ENCODE measurements at regions not wholly inside any gene's neighbourhood (a gene's known extent, or its start where the extent isn't known, plus 50 kb on each side); places are given as distances from the start of the nearest gene placed in this dataset.

DNA sequence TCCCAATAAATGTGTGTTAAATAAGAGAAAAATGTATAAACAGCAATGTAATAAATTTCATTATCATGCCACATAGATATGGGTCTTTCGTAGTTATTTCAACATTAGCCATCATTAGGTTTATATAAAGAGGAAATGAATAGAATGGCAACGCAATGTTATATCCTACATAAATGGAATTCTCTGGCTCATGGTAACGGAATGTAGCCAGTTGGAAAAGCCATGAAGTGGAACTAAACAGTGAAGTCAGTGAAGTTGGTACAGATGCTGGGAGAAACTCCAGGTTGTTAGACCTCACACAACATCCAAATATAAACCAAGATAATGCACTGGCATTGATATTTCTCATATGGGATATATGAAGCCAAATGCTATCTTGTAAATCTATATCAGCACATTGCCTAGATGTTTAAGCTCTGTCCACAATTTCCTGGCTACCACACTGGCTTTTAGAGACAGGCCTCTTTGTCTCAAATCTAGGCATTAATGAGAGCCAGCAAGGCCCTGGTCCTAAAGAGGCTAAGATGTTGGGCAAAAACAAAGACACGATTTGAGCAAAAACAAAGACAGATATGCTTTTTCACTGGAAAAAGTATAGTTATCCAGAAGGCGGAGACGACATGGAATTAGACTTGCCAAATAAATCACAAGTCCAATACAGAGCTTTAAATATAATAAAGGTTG lies 861.0 kb downstream of the RPS29 start:
- Histone ChIP-seq H3K27ac (no peak overlapping the region), H3K36me3 (no peaks in the 10 kb centered on the region), H3K27me3 (no peaks in the 10 kb centered on the region), H3K4me1 (no peaks in the 10 kb centered on the region), H3K9me3 (no peaks in the 10 kb centered on the region), H3K4me3 (no peak overlapping the region)
- TF ChIP-seq, protein P1, sequence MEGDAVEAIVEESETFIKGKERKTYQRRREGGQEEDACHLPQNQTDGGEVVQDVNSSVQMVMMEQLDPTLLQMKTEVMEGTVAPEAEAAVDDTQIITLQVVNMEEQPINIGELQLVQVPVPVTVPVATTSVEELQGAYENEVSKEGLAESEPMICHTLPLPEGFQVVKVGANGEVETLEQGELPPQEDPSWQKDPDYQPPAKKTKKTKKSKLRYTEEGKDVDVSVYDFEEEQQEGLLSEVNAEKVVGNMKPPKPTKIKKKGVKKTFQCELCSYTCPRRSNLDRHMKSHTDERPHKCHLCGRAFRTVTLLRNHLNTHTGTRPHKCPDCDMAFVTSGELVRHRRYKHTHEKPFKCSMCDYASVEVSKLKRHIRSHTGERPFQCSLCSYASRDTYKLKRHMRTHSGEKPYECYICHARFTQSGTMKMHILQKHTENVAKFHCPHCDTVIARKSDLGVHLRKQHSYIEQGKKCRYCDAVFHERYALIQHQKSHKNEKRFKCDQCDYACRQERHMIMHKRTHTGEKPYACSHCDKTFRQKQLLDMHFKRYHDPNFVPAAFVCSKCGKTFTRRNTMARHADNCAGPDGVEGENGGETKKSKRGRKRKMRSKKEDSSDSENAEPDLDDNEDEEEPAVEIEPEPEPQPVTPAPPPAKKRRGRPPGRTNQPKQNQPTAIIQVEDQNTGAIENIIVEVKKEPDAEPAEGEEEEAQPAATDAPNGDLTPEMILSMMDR (IDR thresholded peaks at IDR 0.05 in 4 of 5, conservative IDR thresholded peaks at IDR 0.05 in 1 of 5), result no peak
- no peak for TF ChIP-seq POLR2A (IDR thresholded peaks at IDR 0.05)
- DNase-seq (no peak), ATAC-seq (no peak)
- intact Hi-C loops (cut with DNase I; ENCODE audit: low total_unique reads), result no loop called here
- in situ Hi-C loops (cut with MboI; ENCODE audit: low sequenced_read_pairs in 4 of 4), result no loop called here

DNA sequence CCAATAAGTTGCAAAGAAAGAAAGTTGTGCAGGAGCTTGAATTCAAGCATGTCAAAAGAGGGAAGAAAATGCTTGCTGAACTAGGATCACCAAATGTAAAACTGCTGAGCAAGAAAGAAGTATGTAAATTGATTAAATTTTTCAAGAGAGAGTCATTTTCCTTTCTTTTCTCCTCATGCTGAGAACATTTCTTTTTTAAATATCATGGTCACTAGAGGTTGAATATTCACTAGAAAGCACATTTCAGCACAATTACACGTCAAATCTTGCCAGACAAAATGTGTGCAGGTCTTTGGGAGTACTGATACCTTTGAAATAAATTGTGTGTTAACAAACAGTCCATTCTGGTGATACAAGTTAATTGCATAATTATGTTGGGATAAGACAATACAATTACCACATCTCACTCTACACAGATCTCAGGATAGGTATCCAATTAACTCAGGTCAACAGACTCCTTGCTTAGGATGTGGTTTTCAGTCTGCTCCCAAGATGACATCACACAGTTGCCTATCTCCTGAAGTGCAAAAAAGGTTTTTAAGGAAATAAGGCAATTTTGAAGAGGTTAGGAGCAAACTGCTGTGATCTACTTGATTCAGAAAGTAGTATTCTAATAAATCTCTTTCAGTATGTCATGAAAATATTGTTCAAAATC lies 862.2 kb downstream of the RPS29 start:
- no peaks in the 10 kb centered on the region for H3K4me1 ChIP-seq
- no peaks in the 10 kb centered on the region for H3K36me3 ChIP-seq
- no peak overlapping the region for H3K4me3 ChIP-seq
- no peaks in the 10 kb centered on the region for H3K9me3 ChIP-seq
- H3K27me3 ChIP-seq, result no peaks in the 10 kb centered on the region
- DNase-seq, result no peak
- TF ChIP-seq POLR2A (IDR thresholded peaks at IDR 0.05), result no peak
- TF ChIP-seq, protein P1 (IDR thresholded peaks at IDR 0.05 in 4 of 5, conservative IDR thresholded peaks at IDR 0.05 in 1 of 5), result no peak
- intact Hi-C loops (cut with DNase I; ENCODE audit: low total_unique reads), result no loop called here
- no peak overlapping the region for H3K27ac ChIP-seq
- in situ Hi-C loops (cut with MboI; ENCODE audit: low sequenced_read_pairs in 4 of 4), result no loop called here
- no peak for ATAC-seq

DNA sequence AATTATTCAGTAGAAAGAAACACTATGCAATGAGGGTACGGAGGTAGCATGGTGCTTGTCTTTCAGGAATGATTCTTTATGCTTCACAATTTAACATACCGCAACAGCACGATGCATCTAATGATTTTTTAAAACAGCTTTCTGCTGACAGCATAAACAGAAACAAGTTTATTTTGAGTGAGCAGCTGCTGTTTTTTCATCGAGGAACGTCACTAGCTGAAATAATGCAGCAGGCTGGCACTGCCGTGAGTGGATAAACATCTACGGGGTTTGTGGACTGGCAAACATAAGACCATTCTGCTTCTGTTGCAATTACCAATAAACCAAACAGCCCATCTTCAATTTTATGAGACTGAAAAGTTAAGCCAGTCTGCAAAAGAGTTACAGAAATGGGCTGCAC lies 871.8 kb downstream of the RPS29 start:
- Histone ChIP-seq H3K4me3 (no peak overlapping the region), H3K4me1 (no peaks in the 10 kb centered on the region), H3K27me3 (no peaks in the 10 kb centered on the region), H3K36me3 (no peaks in the 10 kb centered on the region), H3K9me3 (no peaks in the 10 kb centered on the region), H3K27ac (no peak overlapping the region)
- ATAC-seq, result no peak
- intact Hi-C loops (cut with DNase I; ENCODE audit: low total_unique reads) (no loop called here), in situ Hi-C loops (cut with MboI; ENCODE audit: low sequenced_read_pairs in 4 of 4) (no loop called here)
- no peak for TF ChIP-seq POLR2A (IDR thresholded peaks at IDR 0.05)
- TF ChIP-seq, protein P1 (IDR thresholded peaks at IDR 0.05 in 4 of 5, conservative IDR thresholded peaks at IDR 0.05 in 1 of 5), result no peak
- DNase-seq, result no peak

DNA sequence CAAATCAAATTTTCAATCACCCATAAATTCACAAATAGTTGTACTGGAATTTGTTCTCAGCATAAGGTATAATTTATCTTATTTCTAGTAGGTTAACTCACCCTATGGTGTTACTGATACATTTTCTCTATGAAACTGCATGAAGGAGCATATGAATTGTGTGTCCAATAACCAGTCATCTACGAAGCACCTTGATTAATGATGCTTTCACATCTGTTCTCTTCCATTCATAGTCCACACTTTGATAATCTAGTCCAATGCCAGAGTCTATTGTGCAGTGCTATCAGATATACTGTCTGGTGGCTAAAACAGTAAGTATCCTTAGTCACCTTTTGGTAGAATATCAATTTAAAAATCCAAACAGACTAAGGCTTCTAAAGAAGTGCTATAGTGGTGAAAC lies 876.0 kb downstream of the RPS29 start:
- H3K36me3 ChIP-seq, result no peaks in the 10 kb centered on the region
- no peaks in the 10 kb centered on the region for H3K4me1 ChIP-seq
- DNase-seq, result no peak
- H3K4me3 ChIP-seq, result no peak overlapping the region
- no peak for TF ChIP-seq POLR2A (IDR thresholded peaks at IDR 0.05)
- TF ChIP-seq, protein P1 (IDR thresholded peaks at IDR 0.05 in 4 of 5, conservative IDR thresholded peaks at IDR 0.05 in 1 of 5), result no peak
- no peak overlapping the region for H3K27ac ChIP-seq
- no peaks in the 10 kb centered on the region for H3K27me3 ChIP-seq
- H3K9me3 ChIP-seq, result no peaks in the 10 kb centered on the region
- in situ Hi-C loops (cut with MboI; ENCODE audit: low sequenced_read_pairs in 4 of 4), result no loop called here
- intact Hi-C loops (cut with DNase I; ENCODE audit: low total_unique reads), result no loop called here
- ATAC-seq, result no peak

Data from gastrocnemius medialis (tissue), 4 donors.